Neutrophil (primary cell): ENCODE measurements at regions not wholly inside any gene's neighbourhood (a gene's known extent, or its start where the extent isn't known, plus 50 kb on each side); places are given as distances from the start of the nearest gene placed in this dataset.
A peak's percentile ranks its signal among the peaks of the same experiment; 100 is the strongest.

ENCODE experiments used
- H3K27ac ChIP-seq: fragments of 200-600 bp; sonication (generic); 2 replicates; pipeline ENCODE4 v1.5.1; 2016; ENCODE audit warnings: mild to moderate bottlenecking, moderate library complexity
- H3K27me3 ChIP-seq: fragments of 200-600 bp; sonication (generic); 2 replicates; pipeline ENCODE4 v1.6.0; 2016; ENCODE audit warnings: mild to moderate bottlenecking
- H3K36me3 ChIP-seq: fragments of 200-600 bp; sonication (generic); 2 replicates; pipeline ENCODE4 v1.5.1; 2017
- H3K4me1 ChIP-seq, 2 experiments: fragments of 200-600 bp in 1 of 2; sonication (generic) in 1 of 2; 1 replicate in 1 of 2; 2 replicates in 1 of 2; pipeline versions ENCODE4 v1.5.1 to v1.6.1; 2013 to 2016; ENCODE audit warnings: low read depth in 1 of 2, low read length in 1 of 2, mild to moderate bottlenecking in 1 of 2, moderate library complexity in 1 of 2; ENCODE audit not compliant: control insufficient read depth in 1 of 2, insufficient read depth in 1 of 2
- H3K4me3 ChIP-seq, 2 experiments: fragments of 200-600 bp in 1 of 2; sonication (generic) in 1 of 2; 1 replicate in 1 of 2; 2 replicates in 1 of 2; pipeline ENCODE4 v1.5.1; 2013 to 2016; ENCODE audit warnings: low read depth in 1 of 2, low read length in 1 of 2, mild to moderate bottlenecking in 1 of 2, moderate library complexity in 1 of 2
- H3K9me3 ChIP-seq: fragments of 200-600 bp; sonication (generic); 2 replicates; pipeline ENCODE4 v1.5.1; 2016
- CTCF ChIP-seq: fragments of 200-600 bp; sonication (generic); IDR thresholded peaks from 2 replicates; pipeline ENCODE4 v1.5.1; 2016; ENCODE audit warnings: antibody characterized with exemption

GRCh38 chr12:116354950-116355783 lies 77.7 kb upstream of the MED13L start:
- Histone ChIP-seq H3K27me3 (no peaks in the 10 kb centered on the region), H3K9me3 (no peaks in the 10 kb centered on the region), H3K4me3 (no peak overlapping the region), H3K36me3 (no peaks in the 10 kb centered on the region), H3K27ac (no peak overlapping the region), H3K4me1 (peaks cover 9 to 18% of the 10 kb centered on the region in 2 experiments)
- no peak for TF ChIP-seq CTCF

GRCh38 chr12:116358536-116358892 lies 81.0 kb upstream of the MED13L start:
- Histone ChIP-seq H3K27ac (peak overlapping the region; percentile 83), H3K4me1 (peaks cover 16 to 29% of the 10 kb centered on the region in 2 experiments), H3K4me3 (peak overlapping the region; percentile 22 to 42), H3K9me3 (no peaks in the 10 kb centered on the region), H3K36me3 (no peaks in the 10 kb centered on the region), H3K27me3 (no peaks in the 10 kb centered on the region)
- no peak for TF ChIP-seq CTCF

- peak overlapping the region; percentile 83 for H3K27ac ChIP-seq
- H3K9me3 ChIP-seq = no peaks in the 10 kb centered on the region
- H3K4me3 ChIP-seq = peak overlapping the region; percentile 35 to 42
- no peaks in the 10 kb centered on the region for H3K36me3 ChIP-seq
- peaks cover 16 to 29% of the 10 kb centered on the region in 2 experiments for H3K4me1 ChIP-seq
- TF ChIP-seq CTCF = no peak
- H3K27me3 ChIP-seq = no peaks in the 10 kb centered on the region
Observed at GRCh38 chr12:116358893-116359761, 81.6 kb upstream of the MED13L start.

GRCh38 chr12:116360579-116361413 lies 83.3 kb upstream of the MED13L start:
- H3K4me3 ChIP-seq = no peak overlapping the region
- H3K27ac ChIP-seq = peak overlapping the region; percentile 62
- H3K9me3 ChIP-seq = no peaks in the 10 kb centered on the region
- H3K27me3 ChIP-seq = no peaks in the 10 kb centered on the region
- no peaks in the 10 kb centered on the region for H3K36me3 ChIP-seq
- peaks cover 16 to 29% of the 10 kb centered on the region in 2 experiments for H3K4me1 ChIP-seq
- no peak for TF ChIP-seq CTCF
